Activated naive CD4-positive, alpha-beta T cell treated with anti-CD3 and anti-CD28 coated beads, Interleukin-2, amount 10 ng/mL, durations not matched to agents 7 days and 5 days (primary cell): ENCODE measurements at regions not wholly inside any gene's neighbourhood (a gene's known extent, or its start where the extent isn't known, plus 50 kb on each side); places are given as distances from the start of the nearest gene placed in this dataset.
A peak's percentile ranks its signal among the peaks of the same experiment; 100 is the strongest.

Source experiments
- CTCF ChIA-PET: fragments of 350-600 bp; sonication (Branson Sonifier 250); formaldehyde crosslinking; loops from one replicate; lab custom pipeline; 2021; ENCODE audit warnings: antibody characterized with exemption; lab: Charles Lee
- DNase-seq: peaks from one replicate; pipeline ENCODE4 v3.0.0-alpha.2; 2020
- H3K27ac Mint-ChIP-seq: one replicate; pipeline ENCODE4 v1.8.0; 2021; ENCODE audit warnings: mild to moderate bottlenecking, moderate library complexity, mixed read lengths
- H3K27me3 Mint-ChIP-seq: one replicate; pipeline ENCODE4 v1.8.0; 2021; ENCODE audit warnings: mild to moderate bottlenecking, mixed read lengths
- H3K36me3 Mint-ChIP-seq: one replicate; pipeline ENCODE4 v1.8.0; 2021; ENCODE audit warnings: mixed read lengths
- H3K4me1 Mint-ChIP-seq: one replicate; pipeline ENCODE4 v1.8.0; 2021; ENCODE audit warnings: mixed read lengths
- H3K4me3 Mint-ChIP-seq: one replicate; pipeline ENCODE4 v1.8.0; 2021; ENCODE audit warnings: mild to moderate bottlenecking, moderate library complexity, mixed read lengths
- H3K9me3 Mint-ChIP-seq: one replicate; pipeline ENCODE4 v1.8.0; 2021; ENCODE audit warnings: mixed read lengths

- Mint-ChIP-seq H3K36me3 (no peaks in the 10 kb centered on the region), H3K4me3 (no peak overlapping the region), H3K27me3 (peaks cover 68% of the 10 kb centered on the region), H3K9me3 (no peaks in the 10 kb centered on the region), H3K27ac (no peak overlapping the region), H3K4me1 (no peaks in the 10 kb centered on the region)
- CTCF ChIA-PET: interaction anchor here (0.7 to 9.7 kb wide), 23 partner anchors 10 to 627 kb away, joined by 3 to 130 read pairs (median 5); no protein-coding TSS in a partner anchor
- no peak for DNase-seq
These were observed 65.5 kb upstream of the BEGAIN start for GRCh38 chr14:100652744-100653143.

GRCh38 chr14:100653409-100653808 is 66.2 kb upstream of the BEGAIN start:
- Mint-ChIP-seq H3K4me3 (no peak overlapping the region), H3K4me1 (no peaks in the 10 kb centered on the region), H3K27me3 (peaks cover 65% of the 10 kb centered on the region), H3K27ac (no peak overlapping the region), H3K36me3 (no peaks in the 10 kb centered on the region), H3K9me3 (no peaks in the 10 kb centered on the region)
- DNase-seq: peak; percentile 56
- CTCF ChIA-PET: interaction anchor here (0.7 to 9.7 kb wide), 29 partner anchors 8 to 628 kb away, joined by 3 to 130 read pairs (median 4); no protein-coding TSS in a partner anchor

- CTCF ChIA-PET: interaction anchor here (0.7 to 9.7 kb wide), 21 partner anchors 8 to 269 kb away, joined by 3 to 130 read pairs (median 7); no protein-coding TSS in a partner anchor
- no peak overlapping the region for H3K4me3 Mint-ChIP-seq
- no peak for DNase-seq
- no peaks in the 10 kb centered on the region for H3K4me1 Mint-ChIP-seq
- peaks cover 59% of the 10 kb centered on the region for H3K27me3 Mint-ChIP-seq
- no peak overlapping the region for H3K27ac Mint-ChIP-seq
- no peaks in the 10 kb centered on the region for H3K9me3 Mint-ChIP-seq
- H3K36me3 Mint-ChIP-seq: no peaks in the 10 kb centered on the region
These were observed 67.0 kb upstream of the BEGAIN start for GRCh38 chr14:100654025-100654813.

GRCh38 chr14:100654814-100655740 is 67.9 kb upstream of the BEGAIN start:
- Mint-ChIP-seq H3K9me3 (no peaks in the 10 kb centered on the region), H3K36me3 (no peaks in the 10 kb centered on the region), H3K4me1 (no peaks in the 10 kb centered on the region), H3K27me3 (peaks cover 59% of the 10 kb centered on the region), H3K4me3 (no peak overlapping the region), H3K27ac (no peak overlapping the region)
- peak; percentile 62 for DNase-seq
- CTCF ChIA-PET: interaction anchor here (0.6 to 9.7 kb wide), 11 partner anchors 10 to 283 kb away, joined by 3 to 130 read pairs (median 5); no protein-coding TSS in a partner anchor

- no peaks in the 10 kb centered on the region for H3K9me3 Mint-ChIP-seq
- no peak overlapping the region for H3K27ac Mint-ChIP-seq
- H3K36me3 Mint-ChIP-seq: no peaks in the 10 kb centered on the region
- no peaks in the 10 kb centered on the region for H3K4me1 Mint-ChIP-seq
- no peak overlapping the region for H3K4me3 Mint-ChIP-seq
- peaks cover 54% of the 10 kb centered on the region for H3K27me3 Mint-ChIP-seq
- CTCF ChIA-PET: interaction anchor here (0.6 to 9.7 kb wide), 6 partner anchors 11 to 283 kb away, joined by 3 to 130 read pairs (median 6); no protein-coding TSS in a partner anchor
- DNase-seq: no peak
These were observed 68.5 kb upstream of the BEGAIN start for GRCh38 chr14:100655741-100656085.

GRCh38 chr14:100656996-100657395 is 69.7 kb upstream of the DLK1 start:
- Mint-ChIP-seq H3K4me1 (no peaks in the 10 kb centered on the region), H3K27ac (no peak overlapping the region), H3K27me3 (peaks cover 45% of the 10 kb centered on the region), H3K36me3 (no peaks in the 10 kb centered on the region), H3K4me3 (no peak overlapping the region), H3K9me3 (no peaks in the 10 kb centered on the region)
- DNase-seq: no peak
- CTCF ChIA-PET: interaction anchor here (2.6 to 9.7 kb wide), 2 partner anchors 132 to 272 kb away, joined by 9 to 130 read pairs; no protein-coding TSS in a partner anchor

GRCh38 chr14:100657780-100658179 is 68.9 kb upstream of the DLK1 start:
- Mint-ChIP-seq H3K9me3 (no peaks in the 10 kb centered on the region), H3K27me3 (peaks cover 45% of the 10 kb centered on the region)

GRCh38 chr14:100658181-100658886 is 68.4 kb upstream of the DLK1 start:
- Mint-ChIP-seq H3K9me3 (no peaks in the 10 kb centered on the region), H3K4me1 (peaks cover 6% of the 10 kb centered on the region), H3K36me3 (no peaks in the 10 kb centered on the region), H3K4me3 (no peak overlapping the region), H3K27ac (no peak overlapping the region), H3K27me3 (peaks cover 40% of the 10 kb centered on the region)
- DNase-seq: no peak
- CTCF ChIA-PET: interaction anchor here (2.3 to 9.7 kb wide), 2 partner anchors 12 to 274 kb away, joined by 10 to 130 read pairs; no protein-coding TSS in a partner anchor

More at GRCh38 chr14:100657780-100658179, 68.9 kb upstream of the DLK1 start:
- CTCF ChIA-PET: interaction anchor here (2.3 to 9.7 kb wide), 3 partner anchors 12 to 273 kb away, joined by 9 to 130 read pairs (median 10); no protein-coding TSS in a partner anchor
- H3K4me3 Mint-ChIP-seq: no peak overlapping the region
- DNase-seq: no peak
- no peaks in the 10 kb centered on the region for H3K36me3 Mint-ChIP-seq
- H3K27ac Mint-ChIP-seq: no peak overlapping the region
- H3K4me1 Mint-ChIP-seq: peaks cover 1% of the 10 kb centered on the region

GRCh38 chr14:100659345-100660001 is 67.2 kb upstream of the DLK1 start:
- CTCF ChIA-PET: interaction anchor here (2.3 to 9.7 kb wide), 2 partner anchors 13 to 275 kb away, joined by 10 to 130 read pairs; no protein-coding TSS in a partner anchor
- peaks cover 6% of the 10 kb centered on the region for H3K4me1 Mint-ChIP-seq
- no peak overlapping the region for H3K27ac Mint-ChIP-seq
- peaks cover 34% of the 10 kb centered on the region for H3K27me3 Mint-ChIP-seq
- H3K4me3 Mint-ChIP-seq: no peak overlapping the region
- H3K36me3 Mint-ChIP-seq: no peaks in the 10 kb centered on the region
- no peak for DNase-seq
- no peaks in the 10 kb centered on the region for H3K9me3 Mint-ChIP-seq

- H3K27ac Mint-ChIP-seq: no peak overlapping the region
- H3K36me3 Mint-ChIP-seq: no peaks in the 10 kb centered on the region
- H3K9me3 Mint-ChIP-seq: no peaks in the 10 kb centered on the region
- peaks cover 27% of the 10 kb centered on the region for H3K27me3 Mint-ChIP-seq
- H3K4me1 Mint-ChIP-seq: peaks cover 6% of the 10 kb centered on the region
- CTCF ChIA-PET: interaction anchor here (1.3 to 1.4 kb wide), 2 partner anchors 275 to 277 kb away, joined by 3 to 6 read pairs; no protein-coding TSS in a partner anchor
- no peak overlapping the region for H3K4me3 Mint-ChIP-seq
- no peak for DNase-seq
These were observed 66.2 kb upstream of the DLK1 start for GRCh38 chr14:100660498-100660881.

GRCh38 chr14:100660882-100661635 is 65.6 kb upstream of the DLK1 start:
- Mint-ChIP-seq H3K9me3 (no peaks in the 10 kb centered on the region), H3K4me1 (peaks cover 6% of the 10 kb centered on the region), H3K4me3 (no peak overlapping the region), H3K27ac (no peak overlapping the region), H3K27me3 (peaks cover 27% of the 10 kb centered on the region), H3K36me3 (no peaks in the 10 kb centered on the region)
- CTCF ChIA-PET: interaction anchor here (1.3 to 2.5 kb wide), 3 partner anchors 8 to 277 kb away, joined by 3 to 21 read pairs (median 6); no protein-coding TSS in a partner anchor
- no peak for DNase-seq
